PC-9 (cell line): ENCODE measurements at regions not wholly inside any gene's neighbourhood (a gene's known extent, or its start where the extent isn't known, plus 50 kb on each side); places are given as distances from the start of the nearest gene placed in this dataset.

Experiments used
- CTCF ChIP-seq: fragments of 200-600 bp; sonication (generic); conservative IDR thresholded peaks from 2 replicates; pipeline ENCODE4 v1.6.1; 2017; ENCODE audit warnings: mixed run types, antibody characterized with exemption, mild to moderate bottlenecking, moderate library complexity
- EZH2 ChIP-seq: fragments of 200-600 bp; sonication (generic); IDR thresholded peaks from 2 replicates; pipeline ENCODE4 v1.8.0; 2017; ENCODE audit warnings: antibody characterized with exemption, low read depth

DNA sequence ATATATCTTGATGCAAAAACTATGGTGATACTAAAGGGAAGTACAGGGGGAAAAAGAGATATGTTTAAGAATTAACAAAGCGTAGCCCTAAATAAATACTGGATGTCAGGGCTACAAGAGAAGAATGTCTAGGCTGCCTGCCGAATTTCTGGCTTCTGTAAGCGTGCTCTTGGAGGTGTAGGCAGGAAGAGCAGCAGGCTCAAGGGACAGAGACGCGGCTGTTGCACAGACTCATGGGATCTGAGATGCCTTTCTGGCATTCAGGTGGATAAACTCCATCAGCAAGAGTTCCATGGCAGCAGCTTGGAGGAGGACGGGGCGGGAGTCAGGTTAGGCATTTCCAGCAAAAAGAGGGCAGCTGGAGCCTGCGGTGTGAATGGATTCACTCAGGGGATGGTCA lies 123.2 kb upstream of the TWIST2 start:
- TF ChIP-seq CTCF (no peak), EZH2 (no peak)
